Calu3 (cell line): ENCODE measurements at regions not wholly inside any gene's neighbourhood (a gene's known extent, or its start where the extent isn't known, plus 50 kb on each side); places are given as distances from the start of the nearest gene placed in this dataset.

Experiments used
- BruUV-seq: library from RNA; stranded (reverse); fragments of 400-500 nt; replicated peaks from 2 replicates; lab custom pipeline; 2021; lab: Mats Ljungman, UMichigan
- CTCF ChIA-PET: fragments of 300-600 bp; sonication (Branson Sonifier 250); formaldehyde crosslinking; loops from one replicate; lab custom pipeline; 2022; ENCODE audit warnings: antibody characterized with exemption; lab: Charles Lee
- DNase-seq: peaks from one replicate; pipeline ENCODE4 v3.0.0; 2022
- H3K27ac Mint-ChIP-seq: one replicate; pipeline ENCODE4 v1.8.0; 2022; ENCODE audit warnings: mixed read lengths; ENCODE audit not compliant: unreplicated experiment
- H3K27me3 Mint-ChIP-seq: one replicate; pipeline ENCODE4 v1.8.0; 2022; ENCODE audit warnings: mixed read lengths; ENCODE audit not compliant: unreplicated experiment
- H3K36me3 Mint-ChIP-seq: one replicate; pipeline ENCODE4 v1.8.0; 2022; ENCODE audit warnings: mild to moderate bottlenecking, moderate library complexity, mixed read lengths; ENCODE audit not compliant: insufficient read depth, unreplicated experiment
- H3K4me1 Mint-ChIP-seq: one replicate; pipeline ENCODE4 v1.8.0; 2022; ENCODE audit warnings: mild to moderate bottlenecking, low read depth, mixed read lengths; ENCODE audit not compliant: unreplicated experiment
- H3K4me3 Mint-ChIP-seq: one replicate; pipeline ENCODE4 v1.8.0; 2022; ENCODE audit warnings: mild to moderate bottlenecking, low read depth, moderate library complexity, mixed read lengths; ENCODE audit not compliant: unreplicated experiment
- H3K9me3 Mint-ChIP-seq: one replicate; pipeline ENCODE4 v1.8.0; 2022; ENCODE audit warnings: low read depth, mixed read lengths; ENCODE audit not compliant: unreplicated experiment
- CTCF ChIP-seq: fragments of 200-600 bp; IDR thresholded peaks from one replicate; pipeline ENCODE4 v1.8.0; 2022; ENCODE audit warnings: antibody characterized with exemption; ENCODE audit not compliant: unreplicated experiment
- intact Hi-C: fragments of 100-400 bp; cut with micrococcal nuclease; formaldehyde crosslinking; loops from one replicate; pipeline ENCODE4 v1.10.0; 2022; ENCODE audit not compliant: unreplicated experiment

- Mint-ChIP-seq H3K27me3 (peaks cover 39% of the 10 kb centered on the region), H3K9me3 (peaks cover 2% of the 10 kb centered on the region), H3K4me1 (no peaks in the 10 kb centered on the region), H3K4me3 (no peak overlapping the region), H3K27ac (no peak overlapping the region), H3K36me3 (no peaks in the 10 kb centered on the region)
- intact Hi-C loops: no loop called here
- DNase-seq: no peak
- CTCF ChIA-PET: no interaction called here
- no TSS peak for BruUV-seq
- TF ChIP-seq CTCF: no peak
These were observed 198.1 kb upstream of the DIO3 start for GRCh38 chr14:101363261-101363555.

GRCh38 chr14:101363880-101364391 lies 197.4 kb upstream of the DIO3 start:
- no peak overlapping the region for H3K4me3 Mint-ChIP-seq
- intact Hi-C loops: no loop called here
- no peak for DNase-seq
- H3K4me1 Mint-ChIP-seq: no peaks in the 10 kb centered on the region
- BruUV-seq: no TSS peak
- peaks cover 2% of the 10 kb centered on the region for H3K9me3 Mint-ChIP-seq
- CTCF ChIA-PET: no interaction called here
- no peaks in the 10 kb centered on the region for H3K36me3 Mint-ChIP-seq
- H3K27ac Mint-ChIP-seq: no peak overlapping the region
- peaks cover 32% of the 10 kb centered on the region for H3K27me3 Mint-ChIP-seq
- TF ChIP-seq CTCF: no peak

- Mint-ChIP-seq H3K27ac (no peak overlapping the region), H3K36me3 (no peaks in the 10 kb centered on the region), H3K4me1 (no peaks in the 10 kb centered on the region), H3K9me3 (peaks cover 2% of the 10 kb centered on the region), H3K4me3 (no peak overlapping the region), H3K27me3 (peaks cover 26% of the 10 kb centered on the region)
- no peak for DNase-seq
- TF ChIP-seq CTCF: no peak
- intact Hi-C loops: no loop called here
- CTCF ChIA-PET: no interaction called here
- BruUV-seq: no TSS peak
These were observed 196.6 kb upstream of the DIO3 start for GRCh38 chr14:101364503-101365328.

- Mint-ChIP-seq H3K4me1 (no peaks in the 10 kb centered on the region), H3K27ac (no peak overlapping the region), H3K9me3 (peaks cover 2% of the 10 kb centered on the region), H3K36me3 (no peaks in the 10 kb centered on the region), H3K4me3 (no peak overlapping the region), H3K27me3 (peaks cover 26% of the 10 kb centered on the region)
- CTCF ChIA-PET: no interaction called here
- no peak for DNase-seq
- TF ChIP-seq CTCF: no peak
- intact Hi-C loops: no loop called here
- BruUV-seq: no TSS peak
These were observed 195.8 kb upstream of the DIO3 start for GRCh38 chr14:101365329-101366158.
